HCT116 (cell line): ENCODE measurements at regions not wholly inside any gene's neighbourhood (a gene's known extent, or its start where the extent isn't known, plus 50 kb on each side); places are given as distances from the start of the nearest gene placed in this dataset.

Source experiments
- ATAC-seq: fragments of 200-7000 bp; cut with Tn5 transposase; 2 replicates; pipeline ENCODE4 v1.9.1; 2020; ENCODE audit warnings: mild to moderate bottlenecking, moderate library complexity
- BruUV-seq: library from RNA; stranded (reverse); fragments of 400-500 nt; replicated peaks from 2 replicates; lab custom pipeline; 2021; lab: Mats Ljungman, UMichigan
- CTCF ChIA-PET: fragments of 300-600 bp; sonication (Branson Sonifier 250); formaldehyde crosslinking; loops from one replicate; lab custom pipeline; 2021; ENCODE audit warnings: antibody characterized with exemption; lab: Charles Lee
- POLR2A ChIA-PET: fragments of 300-600, 350-600 bp; sonication (Branson Sonifier 250); formaldehyde crosslinking; loops from one replicate; lab custom pipeline; 2021; ENCODE audit warnings: antibody characterized with exemption; lab: Charles Lee
- RAD21 ChIA-PET, 2 experiments: fragments of 300-600 bp; sonication (Branson Sonifier 250); formaldehyde crosslinking; loops; one replicate each; lab custom pipeline; 2023; ENCODE audit warnings: low total read pairs in 2 of 2; ENCODE audit not compliant: uncharacterized antibody in 2 of 2, unreplicated experiment in 2 of 2, low non-redundant PET in 1 of 2; lab: Charles Lee
- DNase-seq: peaks from one replicate; pipeline ENCODE4 v3.0.0-alpha.2; 2010; ENCODE audit warnings: low read depth, low spot score
- H2AFZ ChIP-seq: fragments of 200-600 bp; shearing (Covaris generic), sonication (generic); 2 replicates; pipeline ENCODE4 v1.6.1; 2017; ENCODE audit warnings: low read depth, mixed run types, mixed read lengths, antibody characterized with exemption, low read length; ENCODE audit not compliant: poor library complexity, severe bottlenecking
- H3K27ac ChIP-seq: 2 replicates; pipeline ENCODE4 v1.5.1; 2012; ENCODE audit warnings: low read depth, low read length
- H3K27me3 ChIP-seq: fragments of 200-600 bp; sonication (generic); 2 replicates; pipeline ENCODE4 v1.6.1; 2016; ENCODE audit warnings: mixed run types, low read length, mixed read lengths; ENCODE audit not compliant: insufficient read depth
- H3K36me3 ChIP-seq, 2 experiments: fragments of 200-500 bp in 1 of 2; fragments of 200-600 bp in 1 of 2; sonication (Bioruptor generic) in 1 of 2; sonication (generic) in 1 of 2; 2 replicates each; pipeline versions ENCODE4 v1.5.1 to v1.6.1; 2014 to 2016; ENCODE audit warnings: low read length in 2 of 2, inconsistent platforms in 1 of 2, mixed read lengths in 1 of 2, mixed run types in 1 of 2; ENCODE audit not compliant: insufficient read depth in 2 of 2, control insufficient read depth in 1 of 2
- H3K4me1 ChIP-seq, 2 experiments: fragments of 200-600 bp in 1 of 2; sonication (generic) in 1 of 2; 2 replicates each; pipeline versions ENCODE4 v1.5.1 to v1.6.1; 2012 to 2017; ENCODE audit warnings: low read length in 2 of 2, inconsistent platforms in 1 of 2, mild to moderate bottlenecking in 1 of 2, mixed read lengths in 1 of 2, mixed run types in 1 of 2, moderate library complexity in 1 of 2; ENCODE audit not compliant: insufficient read depth in 2 of 2, control insufficient read depth in 1 of 2
- H3K4me2 ChIP-seq: fragments of 200-600 bp; sonication (generic); 2 replicates; pipeline ENCODE4 v1.6.1; 2017; ENCODE audit warnings: mixed run types, low read length, mixed read lengths
- H3K4me3 ChIP-seq, 2 experiments: fragments of 200-600 bp in 1 of 2; sonication (generic) in 1 of 2; replicated peaks in 1 of 2; 2 replicates each; pipeline ENCODE4 v1.5.1; 2011 to 2016; ENCODE audit warnings: low read length in 2 of 2, control low read depth in 1 of 2, low read depth in 1 of 2, mild to moderate bottlenecking in 1 of 2, mixed read lengths in 1 of 2, mixed run types in 1 of 2
- H3K79me2 ChIP-seq: fragments of 200-600 bp; sonication (generic); 2 replicates; pipeline ENCODE4 v1.6.1; 2017; ENCODE audit warnings: mild to moderate bottlenecking, mixed run types, low read length, moderate library complexity, mixed read lengths; ENCODE audit not compliant: insufficient read depth
- H3K9ac ChIP-seq: fragments of 200-600 bp; sonication (generic); 2 replicates; pipeline ENCODE4 v1.6.1; 2016; ENCODE audit warnings: low read length, mixed read lengths
- H3K9me2 ChIP-seq: fragments of 200-600 bp; sonication (generic), shearing (Covaris generic); 2 replicates; pipeline ENCODE4 v1.6.1; 2017; ENCODE audit warnings: mixed run types, mild to moderate bottlenecking, moderate library complexity; ENCODE audit not compliant: insufficient read depth
- H3K9me3 ChIP-seq, 2 experiments: fragments of 200-500 bp in 1 of 2; fragments of 200-600 bp in 1 of 2; sonication (Bioruptor generic) in 1 of 2; sonication (generic) in 1 of 2; 2 replicates each; pipeline ENCODE4 v1.6.1; 2014 to 2017; ENCODE audit warnings: low read length in 2 of 2, mixed read lengths in 2 of 2, inconsistent platforms in 1 of 2, low read depth in 1 of 2, mild to moderate bottlenecking in 1 of 2, mixed run types in 1 of 2, moderate library complexity in 1 of 2; ENCODE audit not compliant: control insufficient read depth in 1 of 2, insufficient read depth in 1 of 2
- H4K20me1 ChIP-seq: fragments of 200-600 bp; sonication (generic), shearing (Covaris generic); 2 replicates; pipeline ENCODE4 v1.6.1; 2017; ENCODE audit warnings: mixed run types, mild to moderate bottlenecking, moderate library complexity; ENCODE audit not compliant: insufficient read depth
- ATF3 ChIP-seq: IDR thresholded peaks from 2 replicates; pipeline ENCODE4 v1.6.1; 2012
- CBX3 ChIP-seq: IDR thresholded peaks from 2 replicates; pipeline ENCODE4 v1.6.1; 2012; ENCODE audit warnings: low read depth
- CEBPB ChIP-seq: IDR thresholded peaks from 2 replicates; pipeline ENCODE4 v1.6.1; 2012; ENCODE audit warnings: low read depth
- CTCF ChIP-seq, 3 experiments: fragments of 200-600 bp in 1 of 3; sonication (generic) in 1 of 3; IDR thresholded peaks in 2 of 3; conservative IDR thresholded peaks in 1 of 3; 2 replicates each; pipeline ENCODE4 v1.5.1; 2012 to 2017; ENCODE audit warnings: low read depth in 2 of 3, low read length in 2 of 3, antibody characterized with exemption in 1 of 3, borderline replicate concordance in 1 of 3, control low read depth in 1 of 3, mild to moderate bottlenecking in 1 of 3, mixed read lengths in 1 of 3, mixed run types in 1 of 3, moderate library complexity in 1 of 3; ENCODE audit not compliant: insufficient read depth in 1 of 3
- EZH2phosphoT487 ChIP-seq: fragments of 200-600 bp; IDR thresholded peaks from 2 replicates; pipeline ENCODE4 v1.6.1; 2018; ENCODE audit warnings: antibody characterized with exemption, borderline replicate concordance
- POLR2AphosphoS5 ChIP-seq: IDR thresholded peaks from 2 replicates; pipeline ENCODE4 v1.6.1; 2011; ENCODE audit warnings: mild to moderate bottlenecking, low read depth, low read length, moderate library complexity
- TCF7L2 ChIP-seq: IDR thresholded peaks from 2 replicates; pipeline ENCODE4 v1.7.0; 2011; ENCODE audit warnings: borderline replicate concordance, inconsistent platforms; ENCODE audit not compliant: insufficient read depth, insufficient read length; ENCODE audit errors: extremely low read depth
- ZNF274 ChIP-seq: fragments of 200-500 bp; sonication (Bioruptor generic); IDR thresholded peaks from 2 replicates; pipeline ENCODE4 v1.6.1; 2014; ENCODE audit warnings: mild to moderate bottlenecking, low read depth, low read length, inconsistent platforms
- intact Hi-C: fragments of 100-400 bp; cut with micrococcal nuclease; formaldehyde crosslinking; loops from 2 replicates; pipeline ENCODE4 v1.10.0; 2022

GRCh38 chr9:88817628-88818027, 173.6 kb upstream of the S1PR3 start:
- no peak overlapping the region for H3K27ac ChIP-seq
- H3K36me3 ChIP-seq = no peaks in the 10 kb centered on the region
- DNase-seq (no peak), ATAC-seq (no peak)
- no peaks in the 10 kb centered on the region for H3K4me1 ChIP-seq
- intact Hi-C loops = no loop called here
- POLR2A ChIA-PET = no interaction called here
- no peak overlapping the region for H3K9ac ChIP-seq
- no peak for TF ChIP-seq EZH2phosphoT487
- no peak for TF ChIP-seq CTCF (IDR thresholded peaks at IDR 0.05 in 2 of 3, conservative IDR thresholded peaks at IDR 0.05 in 1 of 3; ENCODE audit: borderline replicate concordance in 1 of 3, insufficient read depth in 1 of 3, low read depth in 2 of 3, low read length in 2 of 3)
- TF ChIP-seq ATF3 = no peak
- no peak for TF ChIP-seq CEBPB
- no peak overlapping the region for H3K4me2 ChIP-seq
- no peaks in the 10 kb centered on the region for H4K20me1 ChIP-seq
- CTCF ChIA-PET = no interaction called here
- no TSS peak for BruUV-seq
- no peaks in the 10 kb centered on the region for H3K27me3 ChIP-seq
- no peaks in the 10 kb centered on the region for H3K9me2 ChIP-seq
- H3K4me3 ChIP-seq = no peak overlapping the region
- RAD21 ChIA-PET = no interaction called here
- no peaks in the 10 kb centered on the region for H3K79me2 ChIP-seq
- H2AFZ ChIP-seq = no peak overlapping the region
- no peaks in the 10 kb centered on the region for H3K9me3 ChIP-seq

GRCh38 chr9:88818495-88819201, 172.6 kb upstream of the S1PR3 start:
- ChIA-PET POLR2A (no interaction called here), RAD21 (no interaction called here), CTCF (no interaction called here)
- no peaks in the 10 kb centered on the region for H3K4me1 ChIP-seq
- no peaks in the 10 kb centered on the region for H3K9me3 ChIP-seq
- DNase-seq (no peak), ATAC-seq (no peak)
- no peaks in the 10 kb centered on the region for H4K20me1 ChIP-seq
- BruUV-seq = no TSS peak
- no peak overlapping the region for H3K4me3 ChIP-seq
- H3K9ac ChIP-seq = no peak overlapping the region
- H3K27me3 ChIP-seq = no peaks in the 10 kb centered on the region
- H3K36me3 ChIP-seq = no peaks in the 10 kb centered on the region
- H2AFZ ChIP-seq = no peak overlapping the region
- intact Hi-C loops = no loop called here
- no peaks in the 10 kb centered on the region for H3K9me2 ChIP-seq
- H3K27ac ChIP-seq = no peak overlapping the region
- no peak overlapping the region for H3K4me2 ChIP-seq
- H3K79me2 ChIP-seq = no peaks in the 10 kb centered on the region
- TF ChIP-seq CBX3 (no peak), POLR2AphosphoS5 (no peak), ZNF274 (no peak), TCF7L2 (no peak), CTCF (IDR thresholded peaks at IDR 0.05 in 2 of 3, conservative IDR thresholded peaks at IDR 0.05 in 1 of 3; ENCODE audit: borderline replicate concordance in 1 of 3, insufficient read depth in 1 of 3, low read depth in 2 of 3, low read length in 2 of 3) (no peak)
